ENCODE measurements at regions not wholly inside any gene's neighbourhood (a gene's known extent, or its start where the extent isn't known, plus 50 kb on each side); places are given as distances from the start of the nearest gene placed in this dataset.
A peak's percentile ranks its signal among the peaks of the same experiment; 100 is the strongest.

GRCh38 chr5:62783374-62784057, 204.9 kb downstream of the LRRC70 start:
- H3K36me3 ChIP-seq (replicated peaks in 1 of 2), result no peaks in the 10 kb centered on the region
- TF ChIP-seq POLR2A (IDR thresholded peaks at IDR 0.05) (no peak), CTCF (IDR thresholded peaks at IDR 0.05) (no peak)
- no peak for DNase-seq
- no peak overlapping the region for H3K27ac ChIP-seq
- intact Hi-C loops (cut with DNase I), result loop anchor here (5.0 kb wide), 2 partner anchors 321 to 331 kb away; no protein-coding TSS in a partner anchor
- WGBS, 4 donors, result 59 to 63% (median 60%) methylated on average over 5 of the region's 5 CpGs
- no peaks in the 10 kb centered on the region for H3K27me3 ChIP-seq
- H3K4me1 ChIP-seq (replicated peaks in 1 of 2), result no peaks in the 10 kb centered on the region
- no peaks in the 10 kb centered on the region for H3K9me3 ChIP-seq (replicated peaks in 1 of 3)
- no peak overlapping the region for H3K4me3 ChIP-seq

DNA sequence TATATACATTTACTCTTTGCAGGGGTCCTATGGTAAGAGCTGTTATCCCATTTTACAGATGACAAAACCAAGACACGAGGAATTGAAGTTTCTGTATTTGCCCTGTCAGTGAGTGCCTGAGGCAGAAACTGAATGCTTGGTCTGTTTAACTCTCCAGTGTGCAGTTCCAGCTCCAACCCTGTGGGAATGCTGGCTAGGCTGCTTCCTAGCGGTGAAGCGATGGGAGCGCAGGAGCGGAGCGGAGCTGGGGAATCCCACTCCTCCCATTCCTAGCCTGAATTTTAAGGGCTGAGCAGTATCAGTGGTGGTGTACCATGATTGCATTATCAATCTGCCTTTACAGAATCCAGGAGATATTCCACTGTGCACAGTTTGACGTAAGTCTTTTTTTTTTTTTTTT, 202.3 kb downstream of the LRRC70 start:
- intact Hi-C loops (cut with DNase I), result loop anchor here (5.0 kb wide), 2 partner anchors 319 to 329 kb away; no protein-coding TSS in a partner anchor
- no peaks in the 10 kb centered on the region for H3K36me3 ChIP-seq (replicated peaks in 1 of 2)
- H3K27ac ChIP-seq, result no peak overlapping the region
- H3K27me3 ChIP-seq, result no peaks in the 10 kb centered on the region
- no peak for DNase-seq
- 91 to 93% (median 92%) methylated on average over 7 of the region's 7 CpGs for WGBS, 4 donors
- H3K4me3 ChIP-seq, result no peak overlapping the region
- no peaks in the 10 kb centered on the region for H3K4me1 ChIP-seq (replicated peaks in 1 of 2)
- no peak for TF ChIP-seq POLR2A (IDR thresholded peaks at IDR 0.05)
- no peak for TF ChIP-seq CTCF (IDR thresholded peaks at IDR 0.05)
- H3K9me3 ChIP-seq (replicated peaks in 1 of 3), result no peaks in the 10 kb centered on the region

DNA sequence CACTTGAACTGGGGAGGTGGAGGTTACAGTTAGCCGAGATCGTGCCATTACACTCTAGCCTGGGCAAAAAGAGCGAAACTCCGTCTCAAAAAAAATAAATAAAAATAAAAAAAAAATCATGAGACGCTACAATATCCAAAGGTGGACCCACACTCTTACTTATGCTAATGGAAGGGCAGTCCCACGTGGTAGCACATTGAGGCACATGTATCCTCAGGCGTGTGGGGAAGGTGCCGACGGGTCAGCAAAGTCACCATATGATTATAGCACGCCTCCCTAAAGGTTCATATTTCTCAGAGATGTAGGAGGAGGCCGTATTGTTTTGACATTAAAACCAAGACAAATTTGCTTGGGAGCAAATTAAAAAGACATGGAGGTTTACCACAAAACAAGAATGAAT, 201.6 kb downstream of the LRRC70 start:
- H3K27me3 ChIP-seq, result no peaks in the 10 kb centered on the region

DNA sequence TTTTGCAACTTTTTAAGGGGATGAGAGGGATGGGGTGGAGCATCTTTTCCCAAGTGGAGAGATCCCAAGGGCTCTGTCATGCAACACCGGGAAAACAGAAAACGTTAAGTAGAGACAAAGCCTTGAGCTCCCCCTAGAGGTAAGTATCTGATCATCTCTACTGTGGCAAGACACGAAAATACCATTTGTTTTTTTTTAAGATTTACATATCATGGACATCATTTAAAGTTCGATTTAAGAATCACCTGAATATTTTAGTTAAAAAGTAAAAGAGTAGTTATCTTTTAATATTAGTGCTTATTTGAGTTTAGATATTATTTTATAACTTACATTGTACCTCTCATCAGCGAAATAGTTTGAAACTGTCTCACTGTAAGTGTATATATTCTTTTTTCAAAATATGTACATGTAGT, 200.4 kb downstream of the LRRC70 start:
- no peaks in the 10 kb centered on the region for H3K4me1 ChIP-seq (replicated peaks in 1 of 2)
- WGBS, 4 donors, result 21 to 27% (median 22%) methylated on average over 5 of the region's 5 CpGs
- TF ChIP-seq CTCF (IDR thresholded peaks at IDR 0.05) (peak; percentile 56 to 80 (median 70)), POLR2A (IDR thresholded peaks at IDR 0.05) (no peak)
- intact Hi-C loops (cut with DNase I), result loop anchor here (5.0 to 10.0 kb wide), 2 partner anchors 317 to 334 kb away; no protein-coding TSS in a partner anchor
- no peak overlapping the region for H3K27ac ChIP-seq
- no peaks in the 10 kb centered on the region for H3K27me3 ChIP-seq
- no peaks in the 10 kb centered on the region for H3K36me3 ChIP-seq (replicated peaks in 1 of 2)
- DNase-seq, result peak in 5 of 7 donors; percentile 12 to 32 (median 30)
- H3K9me3 ChIP-seq (replicated peaks in 1 of 3), result no peaks in the 10 kb centered on the region
- no peak overlapping the region for H3K4me3 ChIP-seq

More for the DNA sequence above, 201.6 kb downstream of the LRRC70 start:
- WGBS, 4 donors, result 81 to 87% (median 83%) methylated on average over 11 of the region's 11 CpGs
- intact Hi-C loops (cut with DNase I), result loop anchor here (5.0 kb wide), 2 partner anchors 318 to 328 kb away; no protein-coding TSS in a partner anchor
- Histone ChIP-seq H3K4me1 (replicated peaks in 1 of 2) (no peaks in the 10 kb centered on the region), H3K27ac (no peak overlapping the region), H3K9me3 (replicated peaks in 1 of 3) (no peaks in the 10 kb centered on the region), H3K4me3 (no peak overlapping the region), H3K36me3 (replicated peaks in 1 of 2) (no peaks in the 10 kb centered on the region)
- no peak for TF ChIP-seq POLR2A (IDR thresholded peaks at IDR 0.05)
- TF ChIP-seq CTCF (IDR thresholded peaks at IDR 0.05), result no peak
- DNase-seq, result no peak
